K562 (cell line): ENCODE measurements at regions not wholly inside any gene's neighbourhood (a gene's known extent, or its start where the extent isn't known, plus 50 kb on each side); places are given as distances from the start of the nearest gene placed in this dataset.
A peak's percentile ranks its signal among the peaks of the same experiment; 100 is the strongest.

Source experiments
- ATAC-seq: fragments of 200-7000 bp; cut with Tn5 transposase; 3 replicates; pipeline ENCODE4 v1.9.1; 2020; ENCODE audit warnings: moderate library complexity
- BruUV-seq: library from RNA; stranded (reverse); fragments of 400-500 nt; replicated peaks from 2 replicates; lab custom pipeline; 2021; lab: Mats Ljungman, UMichigan
- CTCF ChIA-PET: fragments of 300-600 bp; formaldehyde crosslinking; extraction: SDS; loops from one replicate; lab custom pipeline; 2021; ENCODE audit warnings: low intra/inter-chr PET ratio; lab: Yijun Ruan, JAX
- POLR2A ChIA-PET: fragments of 300-600, 350-650 bp; sonication (Branson Sonifier 250); formaldehyde crosslinking; extraction: SDS; loops from one replicate; lab custom pipeline; 2021; ENCODE audit warnings: antibody characterized with exemption, inconsistent platforms; lab: Yijun Ruan, JAX
- DNase-seq, 4 experiments: peaks; one replicate each; pipeline versions ENCODE4 v3.0.0 to v3.0.0-alpha.2; 2011 to 2018; ENCODE audit warnings: low spot score in 3 of 4, mixed read lengths in 3 of 4; ENCODE audit errors: extremely low read depth in 1 of 4
- FAIRE-seq: peaks from 2 replicates; lab custom pipeline; 2011; peaks lifted over from hg19 to GRCh38; lab: Jason Lieb, UNC
- H2AFZ ChIP-seq: 2 replicates; pipeline ENCODE4 v1.6.0; 2011; ENCODE audit warnings: low read depth, low read length, control low read depth, inconsistent platforms
- H3K27ac ChIP-seq: fragments of 200-600 bp; 3 replicates; pipeline ENCODE4 v1.8.0; 2011; ENCODE audit warnings: low read depth, mild to moderate bottlenecking, control low read depth, inconsistent platforms, low read length, moderate library complexity, mixed read lengths; ENCODE audit errors: extremely low read depth
- H3K27me3 ChIP-seq, 2 experiments: fragments of 300-600 bp in 1 of 2; 2 replicates in 1 of 2; 3 replicates in 1 of 2; pipeline versions ENCODE4 v1.6.0 to v1.8.0; 2011; ENCODE audit warnings: inconsistent platforms in 2 of 2, low read length in 2 of 2, mild to moderate bottlenecking in 1 of 2, mixed read lengths in 1 of 2, moderate library complexity in 1 of 2; ENCODE audit not compliant: control insufficient read depth in 2 of 2, insufficient read depth in 2 of 2
- H3K36me3 ChIP-seq: fragments of 300-600 bp; 3 replicates; pipeline ENCODE4 v1.8.0; 2011; ENCODE audit warnings: mild to moderate bottlenecking, low read length, inconsistent platforms; ENCODE audit not compliant: control insufficient read depth, insufficient read depth
- H3K4me1 ChIP-seq, 2 experiments: fragments of 200-600 bp in 1 of 2; replicated peaks in 1 of 2; 2 replicates in 1 of 2; 3 replicates in 1 of 2; pipeline versions ENCODE4 v1.5.1 to v1.8.0; 2011; ENCODE audit warnings: inconsistent platforms in 2 of 2, low read length in 2 of 2, mild to moderate bottlenecking in 1 of 2, mixed read lengths in 1 of 2, moderate library complexity in 1 of 2; ENCODE audit not compliant: control insufficient read depth in 2 of 2, insufficient read depth in 2 of 2
- H3K4me2 ChIP-seq: 2 replicates; pipeline ENCODE4 v1.6.1; 2011; ENCODE audit warnings: low read length, control low read depth, inconsistent platforms, mixed read lengths; ENCODE audit not compliant: insufficient read depth
- H3K4me3 ChIP-seq: fragments of 200-600 bp; sonication (generic), shearing (Covaris generic); 2 replicates; pipeline ENCODE4 v1.5.1; 2016; ENCODE audit warnings: control low read depth, inconsistent platforms
- H3K79me2 ChIP-seq: fragments of 200-600 bp; 3 replicates; pipeline ENCODE4 v1.8.0; 2011; ENCODE audit warnings: low read length, inconsistent platforms; ENCODE audit not compliant: control insufficient read depth, insufficient read depth
- H3K9ac ChIP-seq, 2 experiments: 2 replicates each; pipeline versions ENCODE4 v1.6.0 to v1.6.1; 2011; ENCODE audit warnings: low read depth in 2 of 2, low read length in 2 of 2, control low read depth in 1 of 2, inconsistent platforms in 1 of 2, mild to moderate bottlenecking in 1 of 2, mixed read lengths in 1 of 2; ENCODE audit not compliant: insufficient read depth in 1 of 2
- H3K9me1 ChIP-seq: one replicate; pipeline ENCODE4 v1.6.0; 2011; ENCODE audit warnings: inconsistent platforms, mild to moderate bottlenecking, low read length, moderate library complexity; ENCODE audit not compliant: control insufficient read depth, insufficient read depth
- H3K9me3 ChIP-seq: replicated peaks from 2 replicates; pipeline ENCODE4 v1.5.1; 2011; ENCODE audit warnings: low read depth, low read length, inconsistent platforms; ENCODE audit not compliant: control insufficient read depth, insufficient read depth
- H4K20me1 ChIP-seq: replicated peaks from 2 replicates; pipeline ENCODE4 v1.6.1; 2011; ENCODE audit warnings: low read length, inconsistent platforms, mixed read lengths; ENCODE audit not compliant: control insufficient read depth, insufficient read depth
- DPF2 ChIP-seq: fragments of 450-650 bp; IDR thresholded peaks from 2 replicates; pipeline ENCODE4 v1.6.1; 2016
- EGR1 ChIP-seq: fragments of 450-650 bp; conservative IDR thresholded peaks from 2 replicates; pipeline ENCODE4 v1.6.1; 2017; ENCODE audit warnings: mild to moderate bottlenecking
- HDGF ChIP-seq: fragments of 450-650 bp; IDR thresholded peaks from 2 replicates; pipeline ENCODE4 v1.6.1; 2016
- MIER1 ChIP-seq: fragments of 450-650 bp; IDR thresholded peaks from 2 replicates; pipeline ENCODE4 v1.6.1; 2016; ENCODE audit warnings: antibody characterized with exemption, mild to moderate bottlenecking, low read depth
- NBN ChIP-seq: fragments of 450-650 bp; IDR thresholded peaks from 2 replicates; pipeline ENCODE4 v1.6.1; 2016; ENCODE audit warnings: low read depth, mild to moderate bottlenecking
- PML ChIP-seq: IDR thresholded peaks from 2 replicates; pipeline ENCODE4 v1.6.1; 2012; ENCODE audit warnings: low read length, inconsistent platforms
- SAFB ChIP-seq: fragments of 200-400 bp; formaldehyde crosslinking; IDR thresholded peaks from 2 replicates; pipeline ENCODE4 v1.6.1; 2017; ENCODE audit warnings: low read depth, low read length, borderline replicate concordance
- TBP ChIP-seq: optimal IDR thresholded peaks from 2 replicates; pipeline ENCODE3; 2011; ENCODE audit warnings: low read depth, low read length, improper control_type of control experiment
- THRAP3 ChIP-seq: fragments of 450-650 bp; IDR thresholded peaks from 2 replicates; pipeline ENCODE4 v1.6.1; 2016; ENCODE audit warnings: mild to moderate bottlenecking, inconsistent platforms, borderline replicate concordance
- ZC3H4 ChIP-seq: sonication (generic); formaldehyde crosslinking; IDR thresholded peaks from 2 replicates; pipeline ENCODE4 v1.9.0; 2021; ENCODE audit warnings: missing genetic modification reagents, borderline replicate concordance
- ZNF217 ChIP-seq: sonication (generic); formaldehyde crosslinking; IDR thresholded peaks from 2 replicates; pipeline ENCODE4 v1.8.0; 2022; ENCODE audit warnings: mild to moderate bottlenecking, missing genetic modification reagents
- ZNF263 ChIP-seq: sonication (generic); formaldehyde crosslinking; IDR thresholded peaks from 2 replicates; pipeline ENCODE4 v1.8.0; 2022; ENCODE audit warnings: mild to moderate bottlenecking, missing genetic modification reagents, borderline replicate concordance
- ZNF347 ChIP-seq: fragments of 450-650 bp; formaldehyde crosslinking; IDR thresholded peaks from 2 replicates; pipeline ENCODE4 v1.4.0; 2020; ENCODE audit warnings: low read depth, mild to moderate bottlenecking, moderate library complexity
- ZNF668 ChIP-seq: fragments of 250-450 bp; sonication (Bioruptor Pico); IDR thresholded peaks from 2 replicates; pipeline ENCODE4 v1.8.0; 2022; ENCODE audit warnings: mild to moderate bottlenecking, inconsistent platforms
- ZNF76 ChIP-seq: fragments of 250-450 bp; sonication (Bioruptor Pico); IDR thresholded peaks from 2 replicates; pipeline ENCODE4 v1.4.0; 2020; ENCODE audit warnings: mild to moderate bottlenecking, moderate library complexity, borderline replicate concordance
- WGBS: fragments of 100-300 bp; shearing (Covaris generic); methylation state at CpG from one replicate; pipeline ENCODE4 v1.1.6; 2016; ENCODE audit warnings: low coverage, mixed read lengths; ENCODE audit not compliant: insufficient coverage; ENCODE audit errors: missing lambda C conversion rate; 5-methylcytosine and 5-hydroxymethylcytosine counted together
- in situ Hi-C: fragments of 300-500 bp; cut with MboI; formaldehyde crosslinking; loops from 4 replicates; pipeline ENCODE4 v1.15.0; 2018; ENCODE audit warnings: inconsistent platforms, mixed read lengths
- intact Hi-C: fragments of 100-400 bp; cut with micrococcal nuclease; formaldehyde crosslinking; loops from 2 replicates; pipeline ENCODE4 v1.14.2; 2022
- TF ChIP-seq, protein P1 (sequence below): sonication (generic); formaldehyde crosslinking; IDR thresholded peaks from 2 replicates; pipeline ENCODE4 v1.8.0; 2022; ENCODE audit warnings: missing genetic modification reagents, mild to moderate bottlenecking, borderline replicate concordance
- TF ChIP-seq, protein P2 (sequence below): fragments of 250-450 bp; sonication (Bioruptor Pico); IDR thresholded peaks from 2 replicates; pipeline ENCODE4 v1.4.0; 2020; ENCODE audit warnings: mild to moderate bottlenecking, moderate library complexity
- TF ChIP-seq, protein P3 (sequence below): fragments of 250-450 bp; sonication (Bioruptor Pico); IDR thresholded peaks from 2 replicates; pipeline ENCODE4 v1.9.0; 2021; ENCODE audit warnings: mild to moderate bottlenecking

DNA sequence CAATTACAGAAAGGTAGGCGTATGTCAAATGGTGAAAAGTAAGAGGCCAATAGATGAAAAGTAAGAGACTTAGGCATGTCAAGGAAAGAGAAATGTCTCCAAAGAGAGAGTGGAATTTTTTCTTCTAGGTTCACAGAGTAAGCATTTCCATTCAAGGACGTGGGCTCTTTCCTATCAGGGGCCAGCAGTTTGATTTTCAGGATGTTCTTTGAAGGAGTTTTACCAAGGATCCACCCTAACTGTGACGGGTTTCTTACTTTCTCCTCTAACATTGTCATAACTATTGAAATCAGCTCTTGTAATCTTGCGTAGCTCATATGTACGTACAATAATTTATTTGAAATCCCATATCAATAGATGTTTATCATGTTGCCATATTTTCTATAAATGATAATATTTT is 2112.2 kb upstream of the RAG2 start (continued):
- TF ChIP-seq SAFB (no peak), ZNF217 (CRISPR knock-in tag) (no peak), PML (no peak)
- TF ChIP-seq, protein P1, sequence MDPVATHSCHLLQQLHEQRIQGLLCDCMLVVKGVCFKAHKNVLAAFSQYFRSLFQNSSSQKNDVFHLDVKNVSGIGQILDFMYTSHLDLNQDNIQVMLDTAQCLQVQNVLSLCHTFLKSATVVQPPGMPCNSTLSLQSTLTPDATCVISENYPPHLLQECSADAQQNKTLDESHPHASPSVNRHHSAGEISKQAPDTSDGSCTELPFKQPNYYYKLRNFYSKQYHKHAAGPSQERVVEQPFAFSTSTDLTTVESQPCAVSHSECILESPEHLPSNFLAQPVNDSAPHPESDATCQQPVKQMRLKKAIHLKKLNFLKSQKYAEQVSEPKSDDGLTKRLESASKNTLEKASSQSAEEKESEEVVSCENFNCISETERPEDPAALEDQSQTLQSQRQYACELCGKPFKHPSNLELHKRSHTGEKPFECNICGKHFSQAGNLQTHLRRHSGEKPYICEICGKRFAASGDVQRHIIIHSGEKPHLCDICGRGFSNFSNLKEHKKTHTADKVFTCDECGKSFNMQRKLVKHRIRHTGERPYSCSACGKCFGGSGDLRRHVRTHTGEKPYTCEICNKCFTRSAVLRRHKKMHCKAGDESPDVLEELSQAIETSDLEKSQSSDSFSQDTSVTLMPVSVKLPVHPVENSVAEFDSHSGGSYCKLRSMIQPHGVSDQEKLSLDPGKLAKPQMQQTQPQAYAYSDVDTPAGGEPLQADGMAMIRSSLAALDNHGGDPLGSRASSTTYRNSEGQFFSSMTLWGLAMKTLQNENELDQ (CRISPR knock-in tag), result no peak

DNA sequence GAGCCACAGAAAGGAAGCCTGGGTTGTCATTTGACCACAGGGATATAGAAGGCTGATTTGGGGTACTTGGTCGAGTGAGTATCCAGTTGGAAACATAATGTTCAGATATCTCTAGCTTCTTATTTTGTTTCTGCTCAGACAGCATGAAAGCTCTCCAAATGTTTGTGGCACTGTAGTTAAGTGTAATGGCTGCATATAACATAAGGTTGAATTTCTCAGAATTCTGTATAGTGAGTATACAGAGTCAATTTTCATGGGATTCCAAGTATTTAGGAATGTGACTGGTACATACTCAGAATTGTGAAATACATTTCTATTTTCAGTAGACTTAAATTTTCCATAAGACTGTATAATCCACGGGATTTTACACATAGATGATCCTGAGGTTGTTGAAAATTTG is 2102.1 kb upstream of the RAG2 start:
- H3K9me3 ChIP-seq, result no peaks in the 10 kb centered on the region
- TF ChIP-seq DPF2 (no peak), ZNF668 (CRISPR knock-in tag) (no peak), ZNF76 (CRISPR knock-in tag) (no peak), THRAP3 (no peak), PML (no peak), ZNF263 (no peak), NBN (no peak), ZC3H4 (CRISPR knock-in tag) (no peak), HDGF (no peak), ZNF217 (CRISPR knock-in tag) (no peak), MIER1 (no peak), TBP (no peak), EGR1 (no peak), ZNF347 (no peak)
- TF ChIP-seq, protein P2, sequence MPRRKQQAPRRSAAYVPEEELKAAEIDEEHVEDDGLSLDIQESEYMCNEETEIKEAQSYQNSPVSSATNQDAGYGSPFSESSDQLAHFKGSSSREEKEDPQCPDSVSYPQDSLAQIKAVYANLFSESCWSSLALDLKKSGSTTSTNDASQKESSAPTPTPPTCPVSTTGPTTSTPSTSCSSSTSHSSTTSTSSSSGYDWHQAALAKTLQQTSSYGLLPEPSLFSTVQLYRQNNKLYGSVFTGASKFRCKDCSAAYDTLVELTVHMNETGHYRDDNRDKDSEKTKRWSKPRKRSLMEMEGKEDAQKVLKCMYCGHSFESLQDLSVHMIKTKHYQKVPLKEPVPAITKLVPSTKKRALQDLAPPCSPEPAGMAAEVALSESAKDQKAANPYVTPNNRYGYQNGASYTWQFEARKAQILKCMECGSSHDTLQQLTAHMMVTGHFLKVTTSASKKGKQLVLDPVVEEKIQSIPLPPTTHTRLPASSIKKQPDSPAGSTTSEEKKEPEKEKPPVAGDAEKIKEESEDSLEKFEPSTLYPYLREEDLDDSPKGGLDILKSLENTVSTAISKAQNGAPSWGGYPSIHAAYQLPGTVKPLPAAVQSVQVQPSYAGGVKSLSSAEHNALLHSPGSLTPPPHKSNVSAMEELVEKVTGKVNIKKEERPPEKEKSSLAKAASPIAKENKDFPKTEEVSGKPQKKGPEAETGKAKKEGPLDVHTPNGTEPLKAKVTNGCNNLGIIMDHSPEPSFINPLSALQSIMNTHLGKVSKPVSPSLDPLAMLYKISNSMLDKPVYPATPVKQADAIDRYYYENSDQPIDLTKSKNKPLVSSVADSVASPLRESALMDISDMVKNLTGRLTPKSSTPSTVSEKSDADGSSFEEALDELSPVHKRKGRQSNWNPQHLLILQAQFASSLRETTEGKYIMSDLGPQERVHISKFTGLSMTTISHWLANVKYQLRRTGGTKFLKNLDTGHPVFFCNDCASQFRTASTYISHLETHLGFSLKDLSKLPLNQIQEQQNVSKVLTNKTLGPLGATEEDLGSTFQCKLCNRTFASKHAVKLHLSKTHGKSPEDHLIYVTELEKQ (CRISPR knock-in tag), result no peak
- TF ChIP-seq, protein P3, sequence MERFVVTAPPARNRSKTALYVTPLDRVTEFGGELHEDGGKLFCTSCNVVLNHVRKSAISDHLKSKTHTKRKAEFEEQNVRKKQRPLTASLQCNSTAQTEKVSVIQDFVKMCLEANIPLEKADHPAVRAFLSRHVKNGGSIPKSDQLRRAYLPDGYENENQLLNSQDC (CRISPR knock-in tag), result no peak

More for the DNA sequence above, 2102.1 kb upstream of the RAG2 start:
- in situ Hi-C loops (no loop called here), intact Hi-C loops (no loop called here)
- no peaks in the 10 kb centered on the region for H3K79me2 ChIP-seq
- no peak for DNase-seq
- no peaks in the 10 kb centered on the region for H4K20me1 ChIP-seq
- ATAC-seq, result no peak; the same call in 2 of the 3 replicates
- H3K9ac ChIP-seq, result no peak overlapping the region
- peak overlapping the region; percentile 41 for H2AFZ ChIP-seq
- ChIA-PET CTCF (no interaction called here), POLR2A (interaction anchor here (0.8 kb wide), 1 partner anchor 9 kb away, joined by 5 read pairs; no protein-coding TSS in a partner anchor)
- no peaks in the 10 kb centered on the region for H3K27me3 ChIP-seq
- no TSS peak for BruUV-seq
- H3K36me3 ChIP-seq, result no peaks in the 10 kb centered on the region
- H3K27ac ChIP-seq, result no peak overlapping the region
- H3K9me1 ChIP-seq, result no peaks in the 10 kb centered on the region
- H3K4me1 ChIP-seq, result no peaks in the 10 kb centered on the region
- H3K4me3 ChIP-seq, result no peak overlapping the region
- WGBS, result 7% methylated on average over 2 of the region's 2 CpGs
- H3K4me2 ChIP-seq, result no peak overlapping the region
- no peak for FAIRE-seq
